ENCODE measurements at regions not wholly inside any gene's neighbourhood (a gene's known extent, or its start where the extent isn't known, plus 50 kb on each side); places are given as distances from the start of the nearest gene placed in this dataset.

DNA sequence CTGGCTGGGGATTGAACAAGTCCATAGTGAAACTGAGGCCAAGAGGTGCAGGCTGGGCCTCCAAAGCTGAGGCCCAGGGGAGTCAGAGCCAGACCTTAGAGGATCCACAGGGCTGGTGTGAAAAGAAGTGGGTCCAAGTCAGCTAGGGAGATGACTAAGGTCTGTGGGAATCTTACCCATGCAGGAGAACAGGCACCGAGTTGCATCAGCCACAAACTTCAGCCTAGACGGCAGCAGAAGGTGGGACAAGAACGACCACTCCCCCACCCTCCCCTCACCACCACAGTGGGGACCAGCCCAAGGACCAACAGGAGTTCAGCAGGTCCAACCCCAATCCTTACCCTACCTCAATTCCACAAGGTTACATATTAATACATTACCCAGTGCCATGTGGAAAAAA lies 282.3 kb downstream of the TTLL7 start:
- Histone ChIP-seq H3K4me1 (no peaks in the 10 kb centered on the region), H3K4me3 (no peak overlapping the region), H3K9me3 (no peaks in the 10 kb centered on the region), H3K36me3 (no peaks in the 10 kb centered on the region), H3K27ac (no peak overlapping the region), H3K27me3 (no peaks in the 10 kb centered on the region)
- intact Hi-C loops (cut with DNase I; ENCODE audit: low total_unique reads): no loop called here
- no peak for TF ChIP-seq EP300 (IDR thresholded peaks at IDR 0.05; ENCODE audit: low read depth)
- 76 to 100% methylated on average over 1 to 3 of the region's 3 CpGs for WGBS, 2 donors (ENCODE audit: low coverage in 1 of 2)
- no peak for DNase-seq
- in situ Hi-C loops (cut with MboI; ENCODE audit: low pct_ligation_motif_present in 1 of 4, low pct_unique_long_range_greater_than_20kb in 1 of 4, low sequenced_read_pairs in 3 of 4): no loop called here

DNA sequence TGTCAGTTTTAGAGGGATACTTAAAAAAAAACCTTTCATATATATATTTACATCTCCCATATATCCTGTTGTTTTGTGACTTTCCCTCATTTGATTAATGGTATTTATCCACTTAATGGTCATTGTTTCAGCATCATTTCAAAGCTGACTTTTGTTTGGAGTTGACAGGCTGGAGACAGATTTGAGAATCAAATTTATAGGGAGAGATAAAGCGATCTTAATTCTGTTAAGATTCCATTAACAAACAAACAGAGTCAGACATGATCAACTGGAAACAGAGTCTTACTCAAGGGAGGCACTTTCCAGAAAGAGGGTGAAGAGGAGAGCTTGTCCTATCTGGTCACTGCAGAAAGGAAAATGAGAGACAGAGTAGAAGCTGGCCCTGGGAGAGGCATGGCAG lies 283.4 kb downstream of the TTLL7 start:
- TF ChIP-seq POLR2AphosphoS5 (IDR thresholded peaks at IDR 0.05) (no peak), POLR2A (IDR thresholded peaks at IDR 0.05) (no peak), EP300 (IDR thresholded peaks at IDR 0.05; ENCODE audit: low read depth) (no peak)
- TF ChIP-seq, protein P1, sequence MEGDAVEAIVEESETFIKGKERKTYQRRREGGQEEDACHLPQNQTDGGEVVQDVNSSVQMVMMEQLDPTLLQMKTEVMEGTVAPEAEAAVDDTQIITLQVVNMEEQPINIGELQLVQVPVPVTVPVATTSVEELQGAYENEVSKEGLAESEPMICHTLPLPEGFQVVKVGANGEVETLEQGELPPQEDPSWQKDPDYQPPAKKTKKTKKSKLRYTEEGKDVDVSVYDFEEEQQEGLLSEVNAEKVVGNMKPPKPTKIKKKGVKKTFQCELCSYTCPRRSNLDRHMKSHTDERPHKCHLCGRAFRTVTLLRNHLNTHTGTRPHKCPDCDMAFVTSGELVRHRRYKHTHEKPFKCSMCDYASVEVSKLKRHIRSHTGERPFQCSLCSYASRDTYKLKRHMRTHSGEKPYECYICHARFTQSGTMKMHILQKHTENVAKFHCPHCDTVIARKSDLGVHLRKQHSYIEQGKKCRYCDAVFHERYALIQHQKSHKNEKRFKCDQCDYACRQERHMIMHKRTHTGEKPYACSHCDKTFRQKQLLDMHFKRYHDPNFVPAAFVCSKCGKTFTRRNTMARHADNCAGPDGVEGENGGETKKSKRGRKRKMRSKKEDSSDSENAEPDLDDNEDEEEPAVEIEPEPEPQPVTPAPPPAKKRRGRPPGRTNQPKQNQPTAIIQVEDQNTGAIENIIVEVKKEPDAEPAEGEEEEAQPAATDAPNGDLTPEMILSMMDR (IDR thresholded peaks at IDR 0.05): no peak
- no peaks in the 10 kb centered on the region for H3K27me3 ChIP-seq
- no peak overlapping the region for H3K4me3 ChIP-seq
- H3K4me1 ChIP-seq: no peaks in the 10 kb centered on the region
- no peaks in the 10 kb centered on the region for H3K36me3 ChIP-seq
- no peak for DNase-seq
- intact Hi-C loops (cut with DNase I; ENCODE audit: low total_unique reads) (no loop called here), in situ Hi-C loops (cut with MboI; ENCODE audit: low pct_ligation_motif_present in 1 of 4, low pct_unique_long_range_greater_than_20kb in 1 of 4, low sequenced_read_pairs in 3 of 4) (no loop called here)
- H3K9me3 ChIP-seq: no peaks in the 10 kb centered on the region
- WGBS, 2 donors (ENCODE audit: low coverage in 1 of 2): 88 to 91% methylated on average over 1 of the region's 1 CpG
- no peak overlapping the region for H3K27ac ChIP-seq

DNA sequence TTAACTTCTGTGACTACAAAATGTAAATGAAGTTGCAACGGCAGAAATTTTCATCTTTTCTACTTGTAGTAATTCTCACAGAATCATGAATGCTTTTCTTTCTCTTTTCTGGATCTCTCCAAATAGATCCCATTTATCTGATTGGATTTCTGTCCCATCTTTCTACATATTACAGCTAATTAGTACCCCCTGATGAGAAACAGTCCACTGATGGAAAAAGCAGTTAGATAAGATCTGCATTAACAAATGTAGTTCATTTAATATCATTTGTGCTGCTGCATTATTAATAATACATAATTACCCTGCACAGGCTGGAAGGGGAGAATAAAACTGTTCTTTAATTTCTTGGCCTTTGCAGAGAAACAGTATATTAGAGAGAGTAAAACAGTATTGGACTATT lies 289.3 kb downstream of the TTLL7 start:
- no peak for TF ChIP-seq POLR2A (IDR thresholded peaks at IDR 0.05)
- no peak for TF ChIP-seq POLR2AphosphoS5 (IDR thresholded peaks at IDR 0.05)
- TF ChIP-seq, protein P1 (IDR thresholded peaks at IDR 0.05): no peak
- TF ChIP-seq EP300 (IDR thresholded peaks at IDR 0.05; ENCODE audit: low read depth): no peak
- no peak for DNase-seq
- Histone ChIP-seq H3K4me3 (no peak overlapping the region), H3K9me3 (no peaks in the 10 kb centered on the region), H3K4me1 (no peaks in the 10 kb centered on the region), H3K27me3 (no peaks in the 10 kb centered on the region), H3K27ac (no peak overlapping the region), H3K36me3 (no peaks in the 10 kb centered on the region)
- intact Hi-C loops (cut with DNase I; ENCODE audit: low total_unique reads): no loop called here
- in situ Hi-C loops (cut with MboI; ENCODE audit: low pct_ligation_motif_present in 1 of 4, low pct_unique_long_range_greater_than_20kb in 1 of 4, low sequenced_read_pairs in 3 of 4): no loop called here
- 92 to 100% methylated on average over 1 of the region's 1 CpG for WGBS, 2 donors (ENCODE audit: low coverage in 1 of 2)

- 65 to 70% methylated on average over 3 of the region's 3 CpGs for WGBS, 2 donors (ENCODE audit: low coverage in 1 of 2)
- TF ChIP-seq POLR2AphosphoS5 (IDR thresholded peaks at IDR 0.05): no peak
- TF ChIP-seq, protein P1 (IDR thresholded peaks at IDR 0.05): no peak
- TF ChIP-seq EP300 (IDR thresholded peaks at IDR 0.05; ENCODE audit: low read depth): no peak
- no peak for TF ChIP-seq POLR2A (IDR thresholded peaks at IDR 0.05)
These were observed 292.5 kb downstream of the TTLL7 start for GRCh38 chr1:83706354-83706938.

DNA sequence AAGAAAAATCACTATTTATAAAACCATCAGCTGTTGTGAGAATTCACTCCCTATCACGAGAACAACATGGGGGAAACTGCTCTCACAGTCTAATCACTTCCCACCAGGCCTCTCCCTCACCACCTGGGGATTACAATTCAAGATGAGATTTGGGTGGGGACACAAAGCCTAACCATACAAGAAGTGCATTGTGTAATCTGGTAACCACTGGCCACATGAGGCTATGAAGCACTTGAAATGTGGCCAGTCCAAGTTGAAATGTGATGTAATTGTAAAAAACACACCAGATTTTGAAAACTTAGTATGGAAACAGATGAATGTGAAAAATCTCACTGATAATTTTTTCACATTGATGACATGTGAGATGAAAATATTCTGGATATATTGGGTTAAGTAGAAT lies 293.8 kb downstream of the TTLL7 start:
- H3K36me3 ChIP-seq: no peaks in the 10 kb centered on the region
- in situ Hi-C loops (cut with MboI; ENCODE audit: low pct_ligation_motif_present in 1 of 4, low pct_unique_long_range_greater_than_20kb in 1 of 4, low sequenced_read_pairs in 3 of 4): no loop called here
- intact Hi-C loops (cut with DNase I; ENCODE audit: low total_unique reads): no loop called here
- no peak for TF ChIP-seq POLR2AphosphoS5 (IDR thresholded peaks at IDR 0.05)
- TF ChIP-seq, protein P1 (IDR thresholded peaks at IDR 0.05): no peak
- no peak for TF ChIP-seq EP300 (IDR thresholded peaks at IDR 0.05; ENCODE audit: low read depth)
- TF ChIP-seq POLR2A (IDR thresholded peaks at IDR 0.05): no peak
- H3K27ac ChIP-seq: no peak overlapping the region
- no peaks in the 10 kb centered on the region for H3K9me3 ChIP-seq
- no peak overlapping the region for H3K4me3 ChIP-seq
- H3K4me1 ChIP-seq: no peaks in the 10 kb centered on the region
- H3K27me3 ChIP-seq: no peaks in the 10 kb centered on the region
- WGBS, 2 donors (ENCODE audit: low coverage in 1 of 2): 64% methylated on average over 1 of the region's 1 CpG; no CpG with 5 or more reads in 1 of the 2 donors
- no peak for DNase-seq

More at GRCh38 chr1:83706354-83706938, 292.5 kb downstream of the TTLL7 start:
- no peak overlapping the region for H3K4me3 ChIP-seq
- DNase-seq: no peak
- H3K4me1 ChIP-seq: no peaks in the 10 kb centered on the region
- intact Hi-C loops (cut with DNase I; ENCODE audit: low total_unique reads): no loop called here
- no peak overlapping the region for H3K27ac ChIP-seq
- no peaks in the 10 kb centered on the region for H3K9me3 ChIP-seq
- H3K27me3 ChIP-seq: no peaks in the 10 kb centered on the region
- in situ Hi-C loops (cut with MboI; ENCODE audit: low pct_ligation_motif_present in 1 of 4, low pct_unique_long_range_greater_than_20kb in 1 of 4, low sequenced_read_pairs in 3 of 4): no loop called here
- H3K36me3 ChIP-seq: no peaks in the 10 kb centered on the region
